Glutamatergic neuron (in vitro differentiated cells): ENCODE measurements at regions not wholly inside any gene's neighbourhood (a gene's known extent, or its start where the extent isn't known, plus 50 kb on each side); places are given as distances from the start of the nearest gene placed in this dataset.

Experiments used
- DNase-seq: peaks from one replicate; pipeline ENCODE4 v3.0.0; 2022
- H3K27ac Mint-ChIP-seq: one replicate; pipeline ENCODE4 v1.8.0; 2020; ENCODE audit warnings: mild to moderate bottlenecking, mixed read lengths, inconsistent platforms; ENCODE audit not compliant: unreplicated experiment
- H3K27me3 Mint-ChIP-seq: one replicate; pipeline ENCODE4 v1.8.0; 2020; ENCODE audit warnings: mild to moderate bottlenecking, moderate library complexity, mixed read lengths, inconsistent platforms; ENCODE audit not compliant: unreplicated experiment
- H3K36me3 Mint-ChIP-seq: one replicate; pipeline ENCODE4 v1.8.0; 2020; ENCODE audit warnings: mild to moderate bottlenecking, mixed read lengths, inconsistent platforms; ENCODE audit not compliant: unreplicated experiment
- H3K4me1 Mint-ChIP-seq: one replicate; pipeline ENCODE4 v1.8.0; 2020; ENCODE audit warnings: mild to moderate bottlenecking, low read depth, mixed read lengths, inconsistent platforms; ENCODE audit not compliant: unreplicated experiment
- H3K4me3 Mint-ChIP-seq: one replicate; pipeline ENCODE4 v1.8.0; 2020; ENCODE audit warnings: mild to moderate bottlenecking, mixed read lengths, inconsistent platforms; ENCODE audit not compliant: unreplicated experiment
- H3K9me3 Mint-ChIP-seq: one replicate; pipeline ENCODE4 v1.8.0; 2020; ENCODE audit warnings: mild to moderate bottlenecking, moderate library complexity, mixed read lengths, inconsistent platforms; ENCODE audit not compliant: unreplicated experiment
- TF ChIP-seq, protein P1 (sequence below): fragments of 200-600 bp; sonication (generic); IDR thresholded peaks from one replicate; pipeline ENCODE4 v1.5.0; 2021; ENCODE audit not compliant: partially characterized antibody, unreplicated experiment

DNA sequence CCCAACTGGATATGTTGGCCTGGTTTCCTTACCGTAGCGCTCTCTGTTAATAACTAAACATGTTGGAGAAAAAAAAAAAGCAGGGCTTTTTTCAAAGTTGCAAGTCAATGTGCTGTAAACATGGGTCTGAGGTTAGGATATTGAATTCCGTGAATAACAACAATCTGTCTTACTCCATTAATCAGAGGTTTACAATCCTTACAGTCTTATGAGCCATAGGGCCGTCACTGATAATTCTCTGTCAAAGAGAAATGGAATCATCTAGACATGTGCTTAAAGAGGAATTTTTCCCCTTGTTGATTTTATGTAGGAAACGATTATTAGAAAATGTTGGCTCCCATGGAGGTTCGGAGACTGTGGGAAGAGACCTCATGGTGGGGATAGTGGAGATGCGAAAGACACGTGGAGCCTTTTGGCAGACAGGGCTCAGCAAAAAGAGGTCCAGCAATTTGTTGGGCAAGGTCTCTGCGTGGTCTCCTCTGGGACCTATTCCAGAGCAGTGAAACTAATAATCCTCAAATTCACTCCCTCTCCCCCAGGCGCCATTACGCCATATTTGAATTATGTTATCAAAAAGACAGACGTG is 83.5 kb upstream of the CLDN14 start:
- Mint-ChIP-seq H3K27ac (no peak overlapping the region), H3K4me3 (no peak overlapping the region), H3K9me3 (no peaks in the 10 kb centered on the region), H3K4me1 (no peaks in the 10 kb centered on the region), H3K27me3 (peaks cover 2% of the 10 kb centered on the region), H3K36me3 (no peaks in the 10 kb centered on the region)
- DNase-seq, result no peak
- TF ChIP-seq, protein P1, sequence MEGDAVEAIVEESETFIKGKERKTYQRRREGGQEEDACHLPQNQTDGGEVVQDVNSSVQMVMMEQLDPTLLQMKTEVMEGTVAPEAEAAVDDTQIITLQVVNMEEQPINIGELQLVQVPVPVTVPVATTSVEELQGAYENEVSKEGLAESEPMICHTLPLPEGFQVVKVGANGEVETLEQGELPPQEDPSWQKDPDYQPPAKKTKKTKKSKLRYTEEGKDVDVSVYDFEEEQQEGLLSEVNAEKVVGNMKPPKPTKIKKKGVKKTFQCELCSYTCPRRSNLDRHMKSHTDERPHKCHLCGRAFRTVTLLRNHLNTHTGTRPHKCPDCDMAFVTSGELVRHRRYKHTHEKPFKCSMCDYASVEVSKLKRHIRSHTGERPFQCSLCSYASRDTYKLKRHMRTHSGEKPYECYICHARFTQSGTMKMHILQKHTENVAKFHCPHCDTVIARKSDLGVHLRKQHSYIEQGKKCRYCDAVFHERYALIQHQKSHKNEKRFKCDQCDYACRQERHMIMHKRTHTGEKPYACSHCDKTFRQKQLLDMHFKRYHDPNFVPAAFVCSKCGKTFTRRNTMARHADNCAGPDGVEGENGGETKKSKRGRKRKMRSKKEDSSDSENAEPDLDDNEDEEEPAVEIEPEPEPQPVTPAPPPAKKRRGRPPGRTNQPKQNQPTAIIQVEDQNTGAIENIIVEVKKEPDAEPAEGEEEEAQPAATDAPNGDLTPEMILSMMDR, result no peak

DNA sequence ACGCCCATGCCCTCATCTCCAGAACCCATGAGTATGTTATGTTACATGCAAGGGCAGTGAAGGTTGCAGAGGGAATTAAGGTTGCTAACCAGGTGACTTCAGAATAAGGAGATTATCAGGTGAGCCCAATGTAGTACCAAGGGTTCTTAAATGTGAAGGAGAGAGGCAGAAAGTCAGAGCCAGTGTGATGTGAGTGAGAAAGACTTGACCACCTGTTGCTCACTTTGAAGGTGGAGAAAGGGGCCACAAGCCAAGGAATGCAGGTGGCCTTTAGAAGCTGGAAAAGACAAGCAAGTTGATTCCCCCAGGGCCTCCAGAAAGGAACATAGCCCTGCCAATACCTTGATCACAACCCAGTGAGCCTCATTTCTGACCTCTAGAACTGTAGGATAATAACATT is 84.7 kb upstream of the CLDN14 start:
- H3K36me3 Mint-ChIP-seq, result no peaks in the 10 kb centered on the region

DNA sequence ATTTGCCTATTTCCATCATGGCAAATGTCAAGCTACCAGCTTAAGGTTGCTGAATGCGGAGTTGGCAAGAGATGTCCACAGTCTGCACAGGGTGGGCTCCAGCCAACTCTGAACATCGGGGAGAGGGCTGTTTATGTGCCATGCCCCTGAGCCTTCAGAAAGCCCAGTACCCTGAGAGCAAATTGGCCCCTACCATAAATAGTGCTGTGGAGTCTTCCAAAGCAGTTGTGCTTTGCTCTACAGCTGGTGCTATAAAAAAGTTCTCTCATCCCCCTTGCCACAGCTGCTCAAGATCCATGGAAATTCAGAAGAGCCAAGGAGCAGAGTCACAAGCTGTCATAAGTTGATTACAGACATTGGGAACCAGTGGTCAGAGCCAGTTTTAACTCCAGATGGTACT is 85.6 kb upstream of the CLDN14 start:
- TF ChIP-seq, protein P1, result no peak
- Mint-ChIP-seq H3K9me3 (no peaks in the 10 kb centered on the region), H3K27ac (no peak overlapping the region)

More for the DNA sequence above, 84.7 kb upstream of the CLDN14 start:
- H3K9me3 Mint-ChIP-seq, result no peaks in the 10 kb centered on the region
- DNase-seq, result no peak
- no peaks in the 10 kb centered on the region for H3K4me1 Mint-ChIP-seq
- H3K4me3 Mint-ChIP-seq, result no peak overlapping the region
- TF ChIP-seq, protein P1, result no peak
- H3K27me3 Mint-ChIP-seq, result peaks cover 2% of the 10 kb centered on the region
- H3K27ac Mint-ChIP-seq, result no peak overlapping the region

DNA sequence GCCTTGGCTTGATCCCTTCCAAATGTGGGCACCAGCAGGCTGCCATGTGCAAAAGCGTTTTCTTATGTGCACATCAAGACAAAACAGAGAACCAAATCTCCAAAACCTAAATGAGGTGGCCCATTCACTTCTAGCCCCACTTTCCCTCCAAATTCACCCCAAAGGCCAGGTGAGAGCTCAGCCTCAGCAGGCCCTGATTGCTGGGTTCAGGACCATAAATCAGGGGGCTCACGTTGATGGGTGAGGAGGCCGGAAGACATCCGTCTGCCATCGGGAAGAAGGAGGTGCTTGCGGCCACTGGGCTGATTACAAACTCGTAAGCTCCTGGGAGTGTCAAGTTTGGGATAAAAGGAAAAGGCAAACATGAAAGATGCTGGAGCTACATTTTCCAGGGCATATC is 86.7 kb upstream of the CLDN14 start:
- Mint-ChIP-seq H3K36me3 (no peaks in the 10 kb centered on the region), H3K27me3 (no peaks in the 10 kb centered on the region), H3K27ac (no peak overlapping the region), H3K4me1 (no peaks in the 10 kb centered on the region), H3K4me3 (no peak overlapping the region), H3K9me3 (no peaks in the 10 kb centered on the region)
- TF ChIP-seq, protein P1, result no peak
- no peak for DNase-seq

More for the DNA sequence above, 85.6 kb upstream of the CLDN14 start:
- no peaks in the 10 kb centered on the region for H3K4me1 Mint-ChIP-seq
- H3K36me3 Mint-ChIP-seq, result no peaks in the 10 kb centered on the region
- no peak overlapping the region for H3K4me3 Mint-ChIP-seq
- DNase-seq, result no peak
- peaks cover 1% of the 10 kb centered on the region for H3K27me3 Mint-ChIP-seq

DNA sequence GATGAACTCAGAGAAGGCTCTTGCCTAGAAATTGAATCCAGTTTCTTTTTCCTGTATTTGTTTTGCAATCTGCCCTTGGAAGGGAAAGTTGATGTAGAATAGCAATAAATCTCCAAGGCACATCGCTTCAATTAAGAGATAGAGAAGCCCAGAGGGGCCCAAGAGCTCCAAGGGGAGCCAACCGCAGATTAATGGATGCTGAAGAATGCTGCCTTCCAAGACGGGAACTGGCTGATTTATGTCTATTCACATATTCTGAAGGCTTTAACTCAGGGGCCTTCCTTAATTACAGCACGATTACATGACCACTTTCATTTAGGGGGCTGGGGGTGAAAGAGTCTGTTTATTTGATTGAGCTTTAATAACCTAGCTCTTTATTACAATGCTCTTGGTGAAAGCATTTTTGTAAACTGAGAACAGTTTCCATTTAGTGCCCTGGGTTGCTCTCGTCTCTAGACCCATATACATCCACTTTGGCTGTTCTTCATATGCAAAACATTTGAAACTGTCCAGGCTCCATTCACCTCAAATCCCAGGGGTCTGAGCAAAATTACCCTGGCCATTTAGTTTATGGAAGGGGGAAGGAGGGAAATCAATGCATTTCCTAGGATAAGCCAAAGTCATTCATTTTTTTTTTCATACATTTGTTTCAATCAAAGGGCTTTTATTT is 87.4 kb upstream of the CLDN14 start:
- no peaks in the 10 kb centered on the region for H3K9me3 Mint-ChIP-seq
- no peaks in the 10 kb centered on the region for H3K36me3 Mint-ChIP-seq
- no peak overlapping the region for H3K27ac Mint-ChIP-seq
- no peaks in the 10 kb centered on the region for H3K4me1 Mint-ChIP-seq
- DNase-seq, result no peak
- H3K4me3 Mint-ChIP-seq, result no peak overlapping the region
- TF ChIP-seq, protein P1, result no peak
- H3K27me3 Mint-ChIP-seq, result no peaks in the 10 kb centered on the region
